HepG2 (cell line): ENCODE measurements at regions not wholly inside any gene's neighbourhood (a gene's known extent, or its start where the extent isn't known, plus 50 kb on each side); places are given as distances from the start of the nearest gene placed in this dataset.

Experiments used
- ATAC-seq: fragments of 200-7000 bp; cut with Tn5 transposase; 3 replicates; pipeline ENCODE4 v1.9.1; 2020; ENCODE audit warnings: mild to moderate bottlenecking, moderate library complexity
- BruUV-seq: library from RNA; stranded (reverse); fragments of 400-500 nt; replicated peaks from 2 replicates; lab custom pipeline; 2021; lab: Mats Ljungman, UMichigan
- CTCF ChIA-PET: fragments of 300-600 bp; formaldehyde crosslinking; extraction: SDS; loops from one replicate; lab custom pipeline; 2021; ENCODE audit warnings: low total read pairs, inconsistent platforms, low intra/inter-chr PET ratio; lab: Yijun Ruan, JAX
- POLR2A ChIA-PET: fragments of 350-600 bp; sonication (Branson Sonifier 250); formaldehyde crosslinking; loops from one replicate; lab custom pipeline; 2020; ENCODE audit warnings: antibody characterized with exemption, inconsistent platforms; lab: Yijun Ruan, JAX
- DNase-seq: peaks from one replicate; pipeline ENCODE4 v3.0.0-alpha.2; 2015; ENCODE audit warnings: low spot score
- FAIRE-seq: peaks from 3 replicates; lab custom pipeline; 2011; peaks lifted over from hg19 to GRCh38; lab: Jason Lieb, UNC
- H2AFZ ChIP-seq: one replicate; pipeline ENCODE4 v1.6.1; 2011; ENCODE audit warnings: low read length, inconsistent platforms
- H3K27ac ChIP-seq: fragments of 300-600 bp; 3 replicates; pipeline ENCODE4 v1.8.0; 2011; ENCODE audit warnings: mixed run types, mild to moderate bottlenecking, mixed read lengths, low read length, inconsistent platforms; ENCODE audit not compliant: insufficient read depth; ENCODE audit errors: extremely low read length
- H3K27me3 ChIP-seq, 2 experiments: fragments of 200-600 bp in 1 of 2; 2 replicates in 1 of 2; 3 replicates in 1 of 2; pipeline versions ENCODE4 v1.6.0 to v1.8.0; 2011; ENCODE audit warnings: low read length in 2 of 2, mild to moderate bottlenecking in 2 of 2, moderate library complexity in 2 of 2, inconsistent platforms in 1 of 2; ENCODE audit not compliant: insufficient read depth in 2 of 2, control insufficient read depth in 1 of 2
- H3K36me3 ChIP-seq, 2 experiments: fragments of 200-600 bp in 1 of 2; replicated peaks in 1 of 2; 2 replicates in 1 of 2; 3 replicates in 1 of 2; pipeline versions ENCODE4 v1.5.1 to v1.8.0; 2011; ENCODE audit warnings: low read length in 2 of 2, inconsistent platforms in 1 of 2; ENCODE audit not compliant: insufficient read depth in 2 of 2, control insufficient read depth in 1 of 2
- H3K4me1 ChIP-seq: 2 replicates; pipeline ENCODE4 v1.5.1; 2012; ENCODE audit warnings: low read length, inconsistent platforms; ENCODE audit not compliant: insufficient read depth
- H3K4me2 ChIP-seq: 2 replicates; pipeline ENCODE4 v1.6.0; 2011; ENCODE audit warnings: low read depth, low read length, inconsistent platforms
- H3K4me3 ChIP-seq, 3 experiments: fragments of 200-600 bp in 1 of 3; sonication (generic), shearing (Covaris generic) in 1 of 3; replicated peaks in 1 of 3; 2 replicates each; pipeline ENCODE4 v1.5.1; 2011 to 2016; ENCODE audit warnings: low read length in 3 of 3, inconsistent platforms in 2 of 3, low read depth in 2 of 3, mild to moderate bottlenecking in 2 of 3, control low read depth in 1 of 3, mixed read lengths in 1 of 3; ENCODE audit not compliant: insufficient read depth in 1 of 3
- H3K79me2 ChIP-seq: one replicate; pipeline ENCODE4 v1.6.1; 2011; ENCODE audit warnings: low read length, inconsistent platforms; ENCODE audit not compliant: insufficient read depth
- H3K9ac ChIP-seq: 2 replicates; pipeline ENCODE4 v1.6.0; 2011; ENCODE audit warnings: mild to moderate bottlenecking, low read depth, low read length, inconsistent platforms; ENCODE audit not compliant: insufficient read depth
- H3K9me3 ChIP-seq: 2 replicates; pipeline ENCODE4 v1.5.1; 2012; ENCODE audit warnings: mild to moderate bottlenecking, low read length
- H4K20me1 ChIP-seq: 2 replicates; pipeline ENCODE4 v1.6.0; 2011; ENCODE audit warnings: inconsistent platforms, mild to moderate bottlenecking, low read length, moderate library complexity; ENCODE audit not compliant: insufficient read depth
- HOXA7 ChIP-seq: sonication (generic); formaldehyde crosslinking; IDR thresholded peaks from 2 replicates; pipeline ENCODE4 v1.8.1; 2022; ENCODE audit warnings: mild to moderate bottlenecking, missing genetic modification reagents, moderate library complexity
- IKZF4 ChIP-seq: sonication (generic); formaldehyde crosslinking; IDR thresholded peaks from 2 replicates; pipeline ENCODE4 v1.5.1; 2020; ENCODE audit warnings: borderline replicate concordance, mild to moderate bottlenecking, low read depth, missing genetic modification reagents; ENCODE audit errors: not compliant biosample characterization
- NFKB2 ChIP-seq: sonication (generic); formaldehyde crosslinking; IDR thresholded peaks from 2 replicates; pipeline ENCODE4 v1.4.0; 2020; ENCODE audit warnings: missing genetic modification reagents, borderline replicate concordance
- PITX1 ChIP-seq: sonication (generic); formaldehyde crosslinking; IDR thresholded peaks from 2 replicates; pipeline ENCODE4 v1.5.1; 2020; ENCODE audit warnings: mild to moderate bottlenecking, missing genetic modification reagents
- TOPORS ChIP-seq: sonication (generic); formaldehyde crosslinking; IDR thresholded peaks from 2 replicates; pipeline ENCODE4 v1.8.0; 2023; ENCODE audit warnings: mild to moderate bottlenecking, missing genetic modification reagents
- ZC3H13 ChIP-seq: sonication (generic); formaldehyde crosslinking; IDR thresholded peaks from 2 replicates; pipeline ENCODE4 v1.8.1; 2023; ENCODE audit warnings: mild to moderate bottlenecking, missing genetic modification reagents, moderate library complexity
- ZNF570 ChIP-seq: sonication (generic); formaldehyde crosslinking; IDR thresholded peaks from 2 replicates; pipeline ENCODE4 v1.4.0; 2020; ENCODE audit warnings: mild to moderate bottlenecking, missing genetic modification reagents, borderline replicate concordance
- ZNF605 ChIP-seq: sonication (generic); formaldehyde crosslinking; IDR thresholded peaks from 2 replicates; pipeline ENCODE4 v1.8.0; 2022; ENCODE audit warnings: mild to moderate bottlenecking, missing genetic modification reagents
- ZNF891 ChIP-seq: sonication (generic); formaldehyde crosslinking; IDR thresholded peaks from 2 replicates; pipeline ENCODE4 v1.5.0; 2020; ENCODE audit warnings: mild to moderate bottlenecking, missing genetic modification reagents
- ZSCAN21 ChIP-seq: sonication (generic); formaldehyde crosslinking; IDR thresholded peaks from 2 replicates; pipeline ENCODE4 v1.8.0; 2022; ENCODE audit warnings: mild to moderate bottlenecking, missing genetic modification reagents, moderate library complexity, borderline replicate concordance
- WGBS: methylation state at CpG from one replicate; pipeline ENCODE4 v1.1.6; 2017; ENCODE audit warnings: low lambda C conversion rate; 5-methylcytosine and 5-hydroxymethylcytosine counted together
- in situ Hi-C: cut with HindIII; loops from 2 replicates; pipeline ENCODE4 v1.10.0; 2017; ENCODE audit warnings: low pct_unique_long_range_greater_than_20kb; ENCODE audit not compliant: extremely low pct_ligation_motif_present
- intact Hi-C: fragments of 100-400 bp; cut with micrococcal nuclease; formaldehyde crosslinking; loops from one replicate; pipeline ENCODE4 v1.10.0; 2022; ENCODE audit not compliant: unreplicated experiment
- TF ChIP-seq, protein P1 (sequence below): sonication (generic); formaldehyde crosslinking; IDR thresholded peaks from 2 replicates; pipeline ENCODE4 v1.4.0; 2020; ENCODE audit warnings: mild to moderate bottlenecking, low read depth, missing genetic modification reagents
- TF ChIP-seq, protein P2 (sequence below): sonication (generic); formaldehyde crosslinking; IDR thresholded peaks from 2 replicates; pipeline ENCODE4 v1.5.1; 2020; ENCODE audit warnings: mild to moderate bottlenecking, moderate library complexity, missing genetic modification reagents
- TF ChIP-seq, protein P3 (sequence below): sonication (generic); formaldehyde crosslinking; IDR thresholded peaks from 2 replicates; pipeline ENCODE4 v1.4.0; 2020; ENCODE audit warnings: low read depth, mild to moderate bottlenecking, missing genetic modification reagents
- TF ChIP-seq, protein P4 (sequence below): sonication (generic); formaldehyde crosslinking; IDR thresholded peaks from 2 replicates; pipeline ENCODE4 v1.5.0; 2020; ENCODE audit warnings: missing genetic modification reagents, mild to moderate bottlenecking, borderline replicate concordance
- TF ChIP-seq, protein P5 (sequence below): sonication (generic); formaldehyde crosslinking; IDR thresholded peaks from 2 replicates; pipeline ENCODE4 v1.8.1; 2023; ENCODE audit warnings: missing genetic modification reagents, inconsistent platforms, borderline replicate concordance

DNA sequence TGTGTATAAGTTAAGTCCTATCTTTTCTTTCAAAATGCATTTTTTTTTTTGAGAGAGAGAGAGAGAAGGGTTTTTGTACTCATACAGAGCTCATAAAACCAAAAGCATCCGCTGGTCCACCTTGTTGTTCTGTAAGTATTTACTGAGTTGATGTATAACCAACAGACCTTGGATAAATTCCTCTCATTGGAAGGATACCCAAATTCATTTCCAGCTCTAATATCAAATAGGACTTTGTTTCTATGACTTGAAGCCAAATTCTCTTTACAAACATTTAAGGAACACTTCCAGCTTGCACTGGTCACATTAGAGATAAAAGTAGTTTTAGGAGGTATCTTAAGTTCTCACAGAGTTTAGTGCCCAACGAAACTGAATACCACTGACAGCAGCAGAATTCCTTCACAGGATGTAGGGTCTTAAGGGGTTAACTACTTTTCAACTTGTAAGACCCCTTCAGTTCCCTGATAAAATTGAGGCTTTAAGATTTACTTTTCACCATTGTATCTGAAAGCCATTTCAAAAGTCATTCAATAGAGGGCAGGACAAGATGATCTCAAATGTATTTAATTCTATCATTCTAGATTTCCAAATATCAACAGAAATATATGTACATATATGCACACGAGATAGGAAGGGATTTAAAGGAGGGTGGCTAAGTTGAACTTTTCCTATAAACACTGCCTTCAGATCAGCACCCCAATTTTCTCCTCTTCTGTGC lies 1398.5 kb upstream of the CELF4 start:
- H3K9me3 ChIP-seq, result no peaks in the 10 kb centered on the region
- WGBS, result 2% methylated on average over 3 of the region's 3 CpGs
- H4K20me1 ChIP-seq, result no peaks in the 10 kb centered on the region
- ChIA-PET CTCF (no interaction called here), POLR2A (no interaction called here)
- no peaks in the 10 kb centered on the region for H3K36me3 ChIP-seq
- H3K79me2 ChIP-seq, result no peaks in the 10 kb centered on the region
- BruUV-seq, result no TSS peak
- no peaks in the 10 kb centered on the region for H3K4me1 ChIP-seq
- H2AFZ ChIP-seq, result no peak overlapping the region
- H3K4me2 ChIP-seq, result no peak overlapping the region
- H3K4me3 ChIP-seq, result no peak overlapping the region
- H3K9ac ChIP-seq, result no peak overlapping the region
- in situ Hi-C loops, result no loop called here
- intact Hi-C loops, result no loop called here
- H3K27me3 ChIP-seq, result 0 out of 5 replicates have a peak, but pooled peaks cover 0 to 2% of the 10 kb centered on the region in 2 experiments
- FAIRE-seq (no peak), DNase-seq (no peak), ATAC-seq (no peak)
- no peak overlapping the region for H3K27ac ChIP-seq
- TF ChIP-seq PITX1 (CRISPR knock-in tag), result no peak
- TF ChIP-seq HOXA7 (CRISPR knock-in tag), result no peak
- no peak for TF ChIP-seq ZC3H13 (CRISPR knock-in tag)
- TF ChIP-seq, protein P1, sequence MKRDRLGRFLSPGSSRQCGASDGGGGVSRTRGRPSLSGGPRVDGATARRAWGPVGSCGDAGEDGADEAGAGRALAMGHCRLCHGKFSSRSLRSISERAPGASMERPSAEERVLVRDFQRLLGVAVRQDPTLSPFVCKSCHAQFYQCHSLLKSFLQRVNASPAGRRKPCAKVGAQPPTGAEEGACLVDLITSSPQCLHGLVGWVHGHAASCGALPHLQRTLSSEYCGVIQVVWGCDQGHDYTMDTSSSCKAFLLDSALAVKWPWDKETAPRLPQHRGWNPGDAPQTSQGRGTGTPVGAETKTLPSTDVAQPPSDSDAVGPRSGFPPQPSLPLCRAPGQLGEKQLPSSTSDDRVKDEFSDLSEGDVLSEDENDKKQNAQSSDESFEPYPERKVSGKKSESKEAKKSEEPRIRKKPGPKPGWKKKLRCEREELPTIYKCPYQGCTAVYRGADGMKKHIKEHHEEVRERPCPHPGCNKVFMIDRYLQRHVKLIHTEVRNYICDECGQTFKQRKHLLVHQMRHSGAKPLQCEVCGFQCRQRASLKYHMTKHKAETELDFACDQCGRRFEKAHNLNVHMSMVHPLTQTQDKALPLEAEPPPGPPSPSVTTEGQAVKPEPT (CRISPR knock-in tag), result no peak
- TF ChIP-seq, protein P2, sequence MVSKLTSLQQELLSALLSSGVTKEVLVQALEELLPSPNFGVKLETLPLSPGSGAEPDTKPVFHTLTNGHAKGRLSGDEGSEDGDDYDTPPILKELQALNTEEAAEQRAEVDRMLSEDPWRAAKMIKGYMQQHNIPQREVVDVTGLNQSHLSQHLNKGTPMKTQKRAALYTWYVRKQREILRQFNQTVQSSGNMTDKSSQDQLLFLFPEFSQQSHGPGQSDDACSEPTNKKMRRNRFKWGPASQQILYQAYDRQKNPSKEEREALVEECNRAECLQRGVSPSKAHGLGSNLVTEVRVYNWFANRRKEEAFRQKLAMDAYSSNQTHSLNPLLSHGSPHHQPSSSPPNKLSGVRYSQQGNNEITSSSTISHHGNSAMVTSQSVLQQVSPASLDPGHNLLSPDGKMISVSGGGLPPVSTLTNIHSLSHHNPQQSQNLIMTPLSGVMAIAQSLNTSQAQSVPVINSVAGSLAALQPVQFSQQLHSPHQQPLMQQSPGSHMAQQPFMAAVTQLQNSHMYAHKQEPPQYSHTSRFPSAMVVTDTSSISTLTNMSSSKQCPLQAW (CRISPR knock-in tag), result no peak
- no peak for TF ChIP-seq NFKB2 (CRISPR knock-in tag)
- TF ChIP-seq, protein P3, sequence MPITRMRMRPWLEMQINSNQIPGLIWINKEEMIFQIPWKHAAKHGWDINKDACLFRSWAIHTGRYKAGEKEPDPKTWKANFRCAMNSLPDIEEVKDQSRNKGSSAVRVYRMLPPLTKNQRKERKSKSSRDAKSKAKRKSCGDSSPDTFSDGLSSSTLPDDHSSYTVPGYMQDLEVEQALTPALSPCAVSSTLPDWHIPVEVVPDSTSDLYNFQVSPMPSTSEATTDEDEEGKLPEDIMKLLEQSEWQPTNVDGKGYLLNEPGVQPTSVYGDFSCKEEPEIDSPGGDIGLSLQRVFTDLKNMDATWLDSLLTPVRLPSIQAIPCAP (CRISPR knock-in tag), result no peak
- TF ChIP-seq ZNF570, result no peak
- no peak for TF ChIP-seq ZNF605 (CRISPR knock-in tag)
- no peak for TF ChIP-seq TOPORS (CRISPR knock-in tag)
- TF ChIP-seq, protein P4, sequence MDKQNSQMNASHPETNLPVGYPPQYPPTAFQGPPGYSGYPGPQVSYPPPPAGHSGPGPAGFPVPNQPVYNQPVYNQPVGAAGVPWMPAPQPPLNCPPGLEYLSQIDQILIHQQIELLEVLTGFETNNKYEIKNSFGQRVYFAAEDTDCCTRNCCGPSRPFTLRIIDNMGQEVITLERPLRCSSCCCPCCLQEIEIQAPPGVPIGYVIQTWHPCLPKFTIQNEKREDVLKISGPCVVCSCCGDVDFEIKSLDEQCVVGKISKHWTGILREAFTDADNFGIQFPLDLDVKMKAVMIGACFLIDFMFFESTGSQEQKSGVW (CRISPR knock-in tag), result no peak
- no peak for TF ChIP-seq ZSCAN21 (CRISPR knock-in tag)
- no peak for TF ChIP-seq IKZF4 (CRISPR knock-in tag)
- TF ChIP-seq, protein P5, sequence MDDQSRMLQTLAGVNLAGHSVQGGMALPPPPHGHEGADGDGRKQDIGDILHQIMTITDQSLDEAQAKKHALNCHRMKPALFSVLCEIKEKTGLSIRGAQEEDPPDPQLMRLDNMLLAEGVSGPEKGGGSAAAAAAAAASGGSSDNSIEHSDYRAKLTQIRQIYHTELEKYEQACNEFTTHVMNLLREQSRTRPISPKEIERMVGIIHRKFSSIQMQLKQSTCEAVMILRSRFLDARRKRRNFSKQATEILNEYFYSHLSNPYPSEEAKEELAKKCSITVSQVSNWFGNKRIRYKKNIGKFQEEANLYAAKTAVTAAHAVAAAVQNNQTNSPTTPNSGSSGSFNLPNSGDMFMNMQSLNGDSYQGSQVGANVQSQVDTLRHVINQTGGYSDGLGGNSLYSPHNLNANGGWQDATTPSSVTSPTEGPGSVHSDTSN (CRISPR knock-in tag), result no peak
- TF ChIP-seq ZNF891 (CRISPR knock-in tag), result no peak
